SKM-1 (cell line): ENCODE measurements at regions not wholly inside any gene's neighbourhood (a gene's known extent, or its start where the extent isn't known, plus 50 kb on each side); places are given as distances from the start of the nearest gene placed in this dataset.

Experiments used
- DNase-seq: peaks from one replicate; lab custom pipeline; 2025; ENCODE audit not compliant: unreplicated experiment; lab: John Stamatoyannopoulos, UW

DNA sequence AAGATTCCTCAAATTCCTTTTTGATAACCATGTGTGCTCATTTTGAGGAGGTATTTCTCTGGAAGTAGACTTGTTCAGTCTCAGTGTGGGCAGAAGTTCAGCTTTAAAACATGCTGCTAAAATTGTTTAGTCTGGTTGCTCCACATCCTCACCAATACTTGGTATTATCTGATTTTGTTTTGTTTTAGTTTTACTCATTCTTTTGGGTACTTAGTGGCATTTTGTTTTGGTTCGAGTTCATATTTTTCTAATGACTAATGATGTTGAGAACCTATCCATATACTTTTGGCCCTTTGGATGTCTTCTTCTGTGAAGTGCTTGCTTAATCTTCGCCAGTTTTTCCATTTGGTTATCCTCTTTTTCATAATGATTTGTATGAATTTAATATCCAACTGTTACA lies 694.2 kb upstream of the FZD8 start:
- DNase-seq, result no peak

DNA sequence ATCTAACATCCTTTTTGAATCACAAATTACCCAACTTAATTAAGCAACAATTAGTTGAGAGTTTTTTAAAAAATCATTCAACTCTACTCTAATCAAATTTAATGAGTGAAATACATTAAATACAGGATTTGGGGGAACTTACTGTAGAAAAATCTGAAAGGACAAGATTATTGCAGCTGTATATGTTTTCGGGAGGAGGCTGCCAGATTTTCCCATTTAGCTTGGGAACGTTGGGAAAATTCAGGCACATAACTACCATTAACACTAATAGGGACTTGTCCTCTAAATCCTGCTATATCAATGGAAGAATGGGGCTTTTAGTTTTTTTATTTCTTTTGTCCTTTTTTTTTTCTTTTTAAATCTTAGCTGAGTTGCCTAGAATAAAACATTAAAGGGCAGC lies 691.4 kb upstream of the FZD8 start:
- DNase-seq, result no peak

DNA sequence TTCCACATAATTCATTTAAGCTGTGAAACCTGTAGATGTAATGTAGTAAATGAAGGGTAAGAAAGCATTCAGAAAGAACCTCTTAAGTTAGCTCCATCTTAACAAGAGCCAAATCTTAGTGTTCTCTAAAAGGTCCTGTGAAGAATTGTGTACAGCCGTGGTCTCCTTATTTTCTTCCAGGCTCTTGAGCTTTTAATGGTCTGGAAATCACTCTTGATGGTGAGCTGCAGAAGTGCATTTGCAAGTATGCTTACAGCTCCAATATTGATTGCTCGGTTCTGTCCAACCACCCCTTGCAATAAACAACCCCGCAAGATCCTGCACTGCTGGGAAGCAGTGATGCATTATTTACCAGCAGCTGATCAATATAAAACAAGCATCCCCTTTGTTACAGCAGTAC lies 690.8 kb upstream of the FZD8 start:
- DNase-seq, result no peak

DNA sequence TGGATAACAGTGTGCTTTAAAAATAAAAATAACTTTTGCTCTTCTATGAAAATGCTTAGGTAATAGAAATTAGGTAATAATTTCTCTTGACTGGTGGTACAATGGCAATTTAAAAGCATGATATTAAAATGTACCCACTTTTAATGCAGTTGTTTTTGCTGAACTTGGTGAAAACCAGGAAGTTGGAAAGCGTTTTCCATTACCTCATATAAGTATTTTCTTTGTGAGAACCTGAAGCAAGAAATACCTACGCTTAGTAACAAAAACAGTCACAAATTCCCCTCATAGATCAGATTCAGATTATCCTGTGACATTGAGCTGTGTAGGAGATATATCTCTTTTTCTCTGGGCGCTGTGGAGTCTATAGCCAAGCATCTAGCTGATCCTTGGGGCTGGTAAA lies 689.0 kb upstream of the FZD8 start:
- no peak for DNase-seq

DNA sequence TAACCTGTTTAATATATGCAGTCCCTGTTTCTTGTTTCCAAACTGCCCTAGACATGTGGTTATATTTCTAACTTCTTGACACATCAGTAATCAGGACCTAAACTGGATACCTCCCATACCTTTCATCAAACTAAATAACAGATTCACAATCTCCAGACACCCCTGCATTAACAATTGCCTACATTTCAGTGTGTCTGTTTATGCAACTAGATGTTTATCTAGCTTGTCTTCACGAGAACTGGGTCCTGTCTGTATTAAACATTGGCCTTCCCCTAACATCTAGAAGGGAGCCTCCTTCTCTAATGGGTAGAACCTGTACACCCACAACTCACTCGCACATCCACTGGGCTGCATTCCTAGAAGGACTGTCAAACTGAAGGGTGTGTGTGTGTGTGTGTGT lies 683.7 kb upstream of the FZD8 start:
- no peak for DNase-seq

DNA sequence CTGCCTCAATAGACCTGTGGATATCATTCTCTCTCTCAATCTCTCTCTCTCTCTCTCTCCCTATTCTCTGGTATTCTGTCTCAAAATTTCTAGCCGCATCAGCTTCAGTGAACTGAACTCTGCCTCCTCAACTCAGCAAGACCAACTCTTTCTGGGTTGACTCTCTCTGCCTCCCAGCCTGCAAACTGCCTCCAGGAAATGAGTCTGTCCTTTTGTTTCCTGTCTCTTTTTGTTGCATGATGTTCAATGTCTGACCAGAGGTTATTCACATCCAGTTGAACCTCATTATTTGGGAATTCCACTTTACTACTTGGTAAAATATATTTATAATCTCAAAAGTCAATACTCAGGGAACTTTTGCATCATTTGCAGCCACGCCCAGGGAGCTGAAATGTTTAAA lies 682.7 kb upstream of the FZD8 start:
- no peak for DNase-seq

DNA sequence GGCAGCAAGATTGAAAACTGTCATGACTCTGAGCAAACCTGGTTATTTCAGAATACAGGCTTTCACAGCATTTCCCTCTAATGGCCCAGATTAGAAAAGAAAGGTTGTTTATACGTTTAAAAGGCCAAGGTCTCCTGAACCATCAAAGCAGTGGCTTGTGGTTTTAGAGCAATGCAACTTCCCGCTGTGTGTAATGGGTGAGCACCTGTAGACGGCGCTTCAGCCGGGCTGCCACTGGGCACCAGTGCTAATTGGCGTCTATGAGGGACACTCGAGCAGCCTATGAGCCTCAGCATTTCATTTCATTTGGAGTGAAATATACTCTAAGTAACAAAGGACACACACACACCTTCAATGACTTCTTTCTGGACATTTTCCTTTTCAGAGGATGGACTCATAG lies 671.0 kb upstream of the FZD8 start:
- DNase-seq, result no peak

DNA sequence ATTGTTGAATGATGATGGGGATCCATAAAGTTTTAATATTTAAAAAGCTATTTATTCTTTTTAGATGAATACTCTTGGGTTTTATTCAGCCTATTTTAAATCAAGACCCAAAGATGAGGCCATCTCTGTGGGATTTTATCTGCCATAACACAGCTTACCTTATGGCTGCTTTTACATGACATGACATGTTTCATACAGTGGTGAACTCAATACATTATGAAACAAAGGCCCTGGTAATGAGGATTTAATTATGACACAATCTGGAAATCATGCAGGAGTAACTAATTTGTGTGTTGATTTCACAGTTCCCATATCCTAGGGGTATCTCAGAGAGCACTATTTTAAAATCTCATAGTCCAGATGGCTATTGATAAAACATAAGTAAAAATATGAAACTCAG lies 661.8 kb upstream of the FZD8 start:
- no peak for DNase-seq

DNA sequence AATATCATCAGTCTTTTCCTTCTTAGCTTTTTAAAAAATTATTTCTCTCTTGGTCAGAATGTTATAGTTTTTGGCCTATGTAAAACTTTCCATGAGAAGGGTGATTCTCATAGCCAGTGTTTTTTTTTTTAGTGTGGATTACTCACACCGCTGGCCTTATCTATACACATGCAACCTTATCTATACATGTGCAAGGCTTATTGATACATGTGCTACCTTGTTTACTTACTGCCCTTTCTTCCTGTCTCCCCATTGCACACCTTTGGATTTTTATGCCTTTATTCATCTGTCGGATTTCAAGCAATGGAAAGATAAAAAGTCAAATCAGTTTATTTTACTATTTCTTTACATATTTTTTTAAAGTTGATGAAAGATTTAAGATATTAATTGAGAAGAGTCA lies 660.0 kb upstream of the FZD8 start:
- DNase-seq, result no peak

DNA sequence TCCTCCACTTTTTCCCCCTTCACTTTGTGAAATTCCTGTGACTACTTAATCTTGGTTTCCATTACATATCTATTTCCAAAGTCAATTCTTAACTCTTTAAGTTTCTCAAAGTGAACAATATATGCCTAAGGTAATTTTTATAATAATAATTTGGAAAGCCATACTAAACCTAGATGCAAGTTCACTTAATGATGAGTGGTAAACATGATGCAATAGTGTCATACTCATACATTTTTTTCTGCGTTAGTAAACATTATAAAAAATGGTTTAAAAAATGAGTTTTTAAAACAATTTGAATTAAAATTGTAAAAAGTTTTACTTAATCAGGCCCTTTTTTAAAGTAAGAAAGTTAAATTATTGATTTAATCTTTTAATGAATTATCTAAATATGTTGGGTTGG lies 659.4 kb upstream of the FZD8 start:
- no peak for DNase-seq

DNA sequence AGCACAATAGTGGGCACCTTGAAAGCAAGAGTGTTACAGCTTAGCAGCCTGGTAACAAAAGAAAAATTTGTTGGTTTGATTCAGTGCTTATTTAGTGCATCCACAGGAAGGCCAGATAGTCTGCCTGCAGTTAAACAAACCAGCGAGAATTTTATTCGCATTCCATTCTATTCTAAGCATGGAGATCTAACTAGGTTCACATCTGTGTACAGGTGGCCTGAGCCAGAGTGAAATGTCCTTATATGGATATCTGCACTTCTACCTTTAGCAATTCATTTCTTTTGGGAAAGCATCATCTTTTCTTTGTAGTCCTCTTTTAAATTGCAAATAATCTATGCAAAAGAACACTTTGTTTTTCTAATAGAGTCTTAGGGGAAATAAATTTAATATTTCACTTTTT lies 659.0 kb upstream of the FZD8 start:
- DNase-seq, result no peak

DNA sequence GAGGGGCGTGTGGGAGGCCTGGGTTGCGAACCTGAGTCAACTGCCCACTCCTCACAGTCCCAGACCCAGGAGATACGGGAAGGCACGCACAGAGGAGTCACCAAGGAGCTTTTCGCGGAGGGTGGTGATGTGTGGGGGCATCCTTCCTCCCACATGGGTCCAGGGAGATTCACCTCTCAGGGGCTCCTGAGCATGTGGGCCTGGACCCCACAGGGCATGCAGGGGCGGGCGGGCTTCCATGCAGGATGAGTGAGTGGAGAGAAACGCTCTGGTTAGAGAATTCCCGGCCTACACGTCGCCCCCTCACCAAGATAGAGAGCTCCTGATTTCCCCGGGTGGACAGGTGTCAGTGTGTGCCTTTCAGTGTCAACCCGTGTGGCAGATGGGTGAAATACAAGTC lies 641.7 kb upstream of the FZD8 start:
- no peak for DNase-seq

DNA sequence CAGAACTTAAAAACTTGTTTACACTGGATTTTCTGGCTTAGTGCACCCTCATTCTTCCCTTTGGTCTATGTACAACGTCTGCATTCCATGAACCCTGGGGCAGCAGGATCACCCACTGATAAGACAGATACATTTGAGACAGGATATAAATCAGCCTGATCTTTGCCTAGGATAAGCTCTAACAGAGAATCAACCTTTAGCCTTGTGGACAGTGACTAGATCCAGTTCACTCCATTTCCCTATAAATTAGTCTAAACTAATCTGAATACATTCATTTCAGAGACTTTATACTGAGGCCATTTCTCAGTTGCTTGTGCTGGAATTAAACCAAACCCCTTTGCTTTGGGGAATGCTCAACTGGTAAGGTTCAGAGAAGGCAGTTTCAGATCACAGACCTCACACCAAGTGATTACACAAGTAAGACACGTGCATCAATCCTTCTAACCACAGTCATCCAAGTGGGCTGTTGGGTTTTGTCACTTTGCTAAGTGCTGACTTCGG lies 639.8 kb upstream of the FZD8 start:
- no peak for DNase-seq

DNA sequence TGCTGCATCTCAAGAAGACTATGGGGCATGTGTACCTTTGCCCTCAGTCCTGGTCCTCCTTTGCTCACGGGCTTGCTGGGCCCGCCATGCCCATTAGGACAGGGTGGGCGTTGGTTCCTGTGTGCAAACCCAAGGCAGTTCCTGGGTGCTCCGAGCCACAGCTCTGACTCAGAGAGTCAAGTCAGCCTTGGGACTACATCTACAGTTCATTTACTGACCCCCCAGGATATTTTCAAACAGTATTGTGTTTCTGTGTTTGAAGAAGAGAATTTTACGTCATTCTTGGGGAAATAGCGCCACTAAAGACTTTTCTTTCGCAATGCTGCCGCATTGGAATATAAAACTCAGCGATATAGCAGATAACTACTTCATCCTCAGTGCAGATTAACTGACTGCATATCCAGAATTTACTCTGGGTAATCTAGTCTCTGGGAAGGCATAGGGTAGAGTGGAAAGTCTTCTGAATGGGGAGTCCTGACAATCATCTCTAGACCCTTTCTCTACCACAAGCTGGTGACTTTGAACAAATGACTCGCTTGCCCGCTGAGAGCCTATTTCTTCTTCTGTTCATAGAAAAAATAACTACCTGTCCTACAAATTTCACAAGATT lies 638.9 kb upstream of the FZD8 start:
- no peak for DNase-seq

DNA sequence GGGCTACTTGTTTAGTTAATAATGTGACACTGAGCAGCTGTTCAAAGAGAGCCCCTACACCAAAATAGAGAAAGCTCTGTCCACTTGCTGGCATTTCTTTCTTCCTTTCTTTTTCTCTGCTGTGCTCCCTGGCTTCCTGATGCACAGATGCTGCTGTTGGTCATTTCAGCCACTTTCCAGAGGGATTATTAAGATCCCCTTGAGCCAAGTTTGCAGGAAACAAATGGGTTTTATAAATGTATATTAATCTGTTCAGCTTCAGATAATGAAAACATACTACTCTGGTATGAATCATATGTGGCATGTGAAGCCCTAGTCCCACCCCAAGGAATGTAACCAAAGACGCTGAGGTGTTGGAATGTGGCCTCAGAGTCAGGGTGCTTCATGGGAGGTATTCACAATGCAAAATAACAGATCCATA lies 638.2 kb upstream of the FZD8 start:
- no peak for DNase-seq

DNA sequence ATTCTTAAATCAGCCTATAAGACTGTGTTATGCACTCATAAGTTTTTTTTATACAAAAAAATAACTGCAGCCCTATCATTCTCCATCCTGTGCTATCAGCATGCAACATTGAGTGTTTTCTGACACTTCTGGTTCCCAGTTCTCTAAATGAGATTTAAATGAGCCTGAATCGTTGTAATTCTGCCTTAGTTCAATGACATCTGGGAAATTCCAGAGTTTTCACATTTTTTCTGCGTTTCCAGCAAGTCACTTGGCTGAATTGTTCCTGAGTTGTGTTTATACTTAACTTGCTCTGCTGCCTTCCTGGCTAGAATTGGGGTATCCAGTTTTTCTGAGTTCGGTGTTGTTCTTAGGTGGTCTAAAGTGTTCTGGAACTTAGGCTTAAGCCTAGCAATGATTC lies 636.1 kb upstream of the FZD8 start:
- no peak for DNase-seq

DNA sequence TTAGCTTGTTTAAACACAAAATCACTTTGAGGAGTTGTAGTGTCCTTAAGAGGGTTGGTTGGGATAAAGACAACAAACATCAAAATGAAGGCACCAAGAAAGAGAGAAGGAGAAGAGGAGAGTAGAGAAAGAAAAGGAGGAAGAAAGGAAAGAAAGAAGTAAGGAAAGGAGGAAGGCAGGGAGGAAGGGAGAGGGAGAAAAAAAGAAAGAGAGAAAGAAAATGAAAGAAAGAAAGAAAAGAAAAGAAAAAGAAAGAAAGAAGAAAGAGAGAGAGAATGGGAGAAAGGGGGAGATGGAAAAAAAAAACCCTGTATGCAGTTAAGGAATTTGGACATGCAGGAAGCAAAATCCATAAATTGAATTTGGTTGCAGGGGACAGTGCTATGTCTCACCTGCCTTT lies 635.4 kb upstream of the FZD8 start:
- DNase-seq, result no peak

DNA sequence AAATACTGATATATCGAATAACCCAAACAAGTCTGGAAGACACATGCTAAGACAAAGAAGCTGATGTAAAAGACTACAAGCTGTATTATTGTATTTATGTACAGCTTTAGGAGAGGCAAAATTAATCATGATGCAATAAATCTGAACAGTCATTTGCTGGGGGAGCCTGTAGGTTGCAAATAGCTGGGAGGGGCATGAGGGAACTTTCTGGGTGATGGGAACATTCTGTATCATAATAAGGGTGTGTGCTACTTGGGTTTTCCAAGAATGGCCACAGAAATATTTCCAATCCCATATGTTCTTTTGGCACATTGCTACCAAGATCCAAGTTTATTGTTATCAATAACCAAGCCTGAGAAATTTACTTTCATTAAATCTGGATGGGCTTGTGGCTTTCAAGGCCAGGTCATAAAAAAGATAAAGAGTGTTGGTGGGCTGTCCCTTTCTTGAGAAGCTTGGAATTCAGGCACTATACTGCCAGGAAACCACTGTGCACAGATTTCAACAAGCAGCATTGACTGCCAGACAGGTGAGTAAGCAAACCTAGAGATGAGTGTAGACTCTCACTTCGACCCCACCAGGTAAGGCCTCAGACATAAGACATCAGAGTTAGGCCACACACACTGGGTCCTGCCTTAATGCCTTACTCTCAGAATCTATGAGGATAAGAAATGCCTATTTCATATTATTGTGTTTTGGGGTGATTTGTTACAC lies 629.7 kb upstream of the FZD8 start:
- no peak for DNase-seq

DNA sequence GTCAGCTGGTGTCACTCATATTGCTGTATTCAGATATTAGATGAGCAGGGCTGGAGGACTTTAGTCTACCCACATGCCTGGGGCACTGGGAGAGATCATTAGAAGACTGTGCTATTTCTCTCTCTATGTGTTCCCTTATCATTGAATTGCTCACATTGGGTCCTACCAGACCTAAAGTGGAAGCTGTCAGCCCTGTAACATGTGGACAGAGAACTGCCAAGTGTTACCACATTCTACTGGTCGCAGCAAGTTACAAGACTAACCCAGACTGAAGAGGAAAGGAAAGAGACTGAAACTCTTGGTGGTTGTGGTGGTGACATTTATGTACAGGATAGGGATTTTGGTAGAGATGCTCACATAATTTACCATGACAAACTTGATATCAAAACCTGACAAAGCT lies 627.1 kb upstream of the FZD8 start:
- no peak for DNase-seq

DNA sequence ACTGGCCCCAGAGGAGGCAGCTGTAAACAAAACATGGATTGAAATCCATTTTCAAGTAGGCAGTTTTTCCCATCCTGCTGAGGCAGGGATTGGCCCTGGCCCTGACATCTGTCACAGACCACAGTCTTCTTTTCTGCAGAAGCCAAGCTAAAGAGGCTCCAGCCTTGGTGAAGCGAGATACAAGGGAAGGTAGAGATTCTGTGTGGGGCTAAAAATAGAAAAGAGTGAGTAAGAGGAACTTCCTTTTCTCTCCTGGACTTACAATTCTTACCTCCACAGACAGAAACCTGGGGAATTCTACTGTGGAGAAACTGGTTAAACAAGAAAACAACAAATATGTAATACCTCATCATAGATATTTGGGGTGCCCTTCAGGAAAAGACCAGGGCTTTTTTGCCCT lies 624.8 kb upstream of the FZD8 start:
- DNase-seq, result no peak

DNA sequence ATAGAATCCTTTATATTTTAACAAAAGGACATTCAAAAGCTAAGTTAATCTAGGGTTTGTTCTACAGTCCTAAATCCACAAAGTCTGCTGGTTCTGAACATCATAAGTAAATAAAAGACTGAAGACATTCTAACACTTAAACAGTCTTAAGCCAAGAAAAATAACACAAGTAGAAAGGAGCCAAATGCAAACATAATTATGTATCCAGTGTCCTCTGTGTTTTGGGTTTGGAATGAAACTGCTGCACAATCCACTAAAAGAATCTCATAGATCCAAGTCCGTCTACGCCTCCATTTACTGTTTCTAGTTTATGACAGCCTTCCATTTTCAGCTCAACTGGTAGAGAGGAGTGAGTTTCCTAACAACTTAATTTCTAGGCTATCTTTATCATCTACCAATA lies 623.6 kb upstream of the FZD8 start:
- no peak for DNase-seq

DNA sequence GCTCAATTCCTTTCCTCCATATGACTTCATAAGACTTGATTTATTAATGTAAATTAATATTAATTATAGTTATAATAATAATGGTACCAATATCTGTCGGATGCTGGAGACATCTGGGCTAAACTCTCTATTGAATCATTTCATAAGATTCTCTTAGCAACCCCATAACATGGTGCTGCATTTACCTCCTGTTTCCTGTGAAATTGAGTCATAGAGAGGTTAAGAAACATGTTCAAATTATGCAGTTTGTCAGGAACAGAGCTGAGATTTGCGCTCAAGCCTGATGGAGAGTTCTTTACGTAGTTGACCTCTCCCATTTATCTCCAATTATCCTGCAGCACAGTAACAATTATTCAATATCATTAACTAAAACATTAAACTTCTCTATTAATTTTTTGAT lies 621.8 kb upstream of the FZD8 start:
- DNase-seq, result no peak

DNA sequence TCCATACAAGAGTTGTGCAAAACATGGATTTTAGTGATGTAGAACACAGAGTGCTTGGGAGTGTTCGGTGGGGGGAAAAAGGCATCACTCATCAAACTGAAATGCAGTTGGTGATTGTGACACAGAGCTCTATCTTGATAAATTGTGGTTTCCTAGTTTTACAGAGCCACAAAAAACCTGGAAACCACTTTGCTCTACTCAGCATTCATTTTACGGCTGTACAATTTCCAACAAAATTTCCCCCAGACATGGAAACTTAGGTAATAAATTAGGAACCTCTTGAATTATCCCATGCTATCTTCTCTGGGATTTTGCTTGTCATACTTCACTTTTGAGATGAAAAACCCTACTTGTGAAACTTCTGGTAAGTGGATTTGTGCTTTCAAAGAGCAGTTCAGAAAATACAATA lies 614.9 kb upstream of the FZD8 start:
- no peak for DNase-seq
